IPS-18c (cell line): ENCODE measurements at regions not wholly inside any gene's neighbourhood (a gene's known extent, or its start where the extent isn't known, plus 50 kb on each side); places are given as distances from the start of the nearest gene placed in this dataset.
"Not testable (repeated sequence)": the region's sequence is repeated elsewhere in the genome, so short reads cannot be mapped to it uniquely, and the experiment has no call there.

Experiments used
- H3K4me3 ChIP-seq: 2 replicates; pipeline ENCODE4 v1.7.0; 2013; ENCODE audit warnings: low read depth, mild to moderate bottlenecking, low read length, moderate library complexity; ENCODE audit not compliant: insufficient read depth
- H3K9me3 ChIP-seq: one replicate; pipeline ENCODE4 v1.6.1; 2013; ENCODE audit warnings: mild to moderate bottlenecking, low read length, moderate library complexity; ENCODE audit not compliant: control insufficient read depth, insufficient read depth

- Histone ChIP-seq H3K4me3 (no peak overlapping the region), H3K9me3 (no peaks in the 10 kb centered on the region)
These were observed 2118.0 kb downstream of the LRRC4C start for GRCh38 chr11:39341461-39341860.

- not testable (repeated sequence) for H3K4me3 ChIP-seq, H3K9me3 ChIP-seq
These were observed 2126.4 kb downstream of the LRRC4C start for GRCh38 chr11:39333006-39333405.

DNA sequence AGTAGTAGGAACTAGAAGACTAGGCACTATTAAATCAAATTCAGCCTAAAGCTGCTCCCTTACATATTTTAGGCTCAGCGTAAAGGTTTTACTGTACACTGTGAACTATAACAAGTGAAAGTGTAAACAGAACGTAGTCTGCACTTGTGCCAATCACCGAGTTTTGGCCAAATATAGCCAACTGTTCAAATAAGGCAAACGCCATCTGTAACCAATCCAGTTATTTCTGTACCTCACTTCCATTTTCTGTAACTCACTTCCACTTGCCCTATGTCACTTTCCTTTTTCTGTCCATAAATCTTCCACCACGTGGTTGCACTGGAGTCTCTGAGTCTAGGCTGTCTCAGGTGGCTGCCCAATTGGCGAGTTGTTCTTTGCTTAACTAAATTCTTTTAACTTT, 2132.2 kb downstream of the LRRC4C start:
- no peaks in the 10 kb centered on the region for H3K9me3 ChIP-seq
- no peak overlapping the region for H3K4me3 ChIP-seq

DNA sequence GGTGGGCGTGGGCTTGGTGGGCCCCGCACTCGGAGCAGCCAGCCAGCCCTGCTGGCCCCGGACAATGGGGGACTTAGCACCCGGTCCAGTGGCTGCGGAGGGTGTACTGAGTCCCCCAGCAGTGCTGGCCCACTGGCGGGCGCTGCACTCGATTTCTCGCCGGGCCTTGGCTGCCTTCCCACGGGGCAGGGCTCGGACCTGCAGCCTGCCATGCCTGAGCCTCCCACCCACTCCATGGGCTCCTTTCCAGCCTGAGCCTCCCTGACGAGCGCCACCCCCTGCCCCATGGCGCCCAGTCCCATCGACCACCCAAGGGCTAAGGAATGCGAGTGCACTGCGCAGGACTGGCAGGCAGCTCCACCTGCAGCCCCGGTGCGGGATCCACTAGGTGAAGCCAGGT, 2147.6 kb downstream of the LRRC4C start:
- not testable (repeated sequence) for H3K9me3 ChIP-seq

GRCh38 chr11:39304586-39304985, 2154.9 kb downstream of the LRRC4C start:
- no peak overlapping the region for H3K4me3 ChIP-seq
- H3K9me3 ChIP-seq: no peaks in the 10 kb centered on the region

More for the DNA sequence above, 2147.6 kb downstream of the LRRC4C start:
- not testable (repeated sequence) for H3K4me3 ChIP-seq

DNA sequence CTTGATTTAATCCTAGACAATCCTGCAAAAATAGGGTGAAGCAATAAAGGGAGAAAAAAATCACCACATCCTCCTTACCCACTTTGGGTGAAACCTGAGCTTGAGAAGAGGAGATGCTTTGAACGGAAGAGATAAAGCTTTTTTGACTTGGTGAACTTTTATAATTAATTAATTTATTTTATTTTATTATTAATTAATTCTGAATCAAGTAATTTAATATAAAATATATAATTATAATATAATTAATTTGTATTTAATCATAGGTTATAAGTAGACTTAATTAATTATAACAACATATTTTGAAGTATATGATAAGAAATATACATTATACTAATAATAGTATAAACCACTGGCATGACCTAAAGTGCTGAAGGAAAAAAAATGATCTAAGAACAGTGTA, 2164.8 kb downstream of the LRRC4C start:
- Histone ChIP-seq H3K4me3 (no peak overlapping the region), H3K9me3 (no peaks in the 10 kb centered on the region)

GRCh38 chr11:39288011-39288410, 2171.4 kb downstream of the LRRC4C start:
- Histone ChIP-seq H3K4me3 (no peak overlapping the region), H3K9me3 (peaks cover 6% of the 10 kb centered on the region)

DNA sequence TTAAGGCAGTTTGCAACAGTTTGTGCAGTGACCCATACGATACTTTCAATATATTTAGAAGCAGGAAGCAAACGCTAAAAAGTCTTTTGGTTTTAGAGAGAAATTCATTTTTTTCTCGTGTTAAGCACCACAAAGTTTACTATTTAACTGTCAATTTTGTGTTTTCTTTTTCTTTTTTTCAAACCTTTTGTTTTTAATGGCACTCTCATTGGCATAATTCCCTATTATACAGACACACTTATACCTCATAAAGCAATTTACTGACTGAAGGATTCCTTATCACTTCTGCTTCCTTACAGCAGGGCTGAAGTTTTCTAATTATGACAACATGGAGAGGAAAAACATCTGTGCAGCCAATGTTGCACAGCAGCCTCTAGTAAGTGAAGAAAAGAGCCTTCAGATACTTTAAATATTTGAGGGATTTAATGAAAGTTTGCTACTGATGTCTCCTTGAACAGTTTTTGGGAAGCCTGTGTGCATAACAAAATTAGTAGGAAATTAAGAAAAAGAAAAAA, 2191.2 kb downstream of the LRRC4C start:
- H3K4me3 ChIP-seq: no peak overlapping the region
- H3K9me3 ChIP-seq: no peaks in the 10 kb centered on the region

GRCh38 chr11:39255648-39256047, 2203.8 kb downstream of the LRRC4C start:
- H3K4me3 ChIP-seq: no peak overlapping the region
- H3K9me3 ChIP-seq: peaks cover 8% of the 10 kb centered on the region

- no peak overlapping the region for H3K4me3 ChIP-seq
- no peaks in the 10 kb centered on the region for H3K9me3 ChIP-seq
These were observed 2209.7 kb downstream of the LRRC4C start for GRCh38 chr11:39249566-39250365.

DNA sequence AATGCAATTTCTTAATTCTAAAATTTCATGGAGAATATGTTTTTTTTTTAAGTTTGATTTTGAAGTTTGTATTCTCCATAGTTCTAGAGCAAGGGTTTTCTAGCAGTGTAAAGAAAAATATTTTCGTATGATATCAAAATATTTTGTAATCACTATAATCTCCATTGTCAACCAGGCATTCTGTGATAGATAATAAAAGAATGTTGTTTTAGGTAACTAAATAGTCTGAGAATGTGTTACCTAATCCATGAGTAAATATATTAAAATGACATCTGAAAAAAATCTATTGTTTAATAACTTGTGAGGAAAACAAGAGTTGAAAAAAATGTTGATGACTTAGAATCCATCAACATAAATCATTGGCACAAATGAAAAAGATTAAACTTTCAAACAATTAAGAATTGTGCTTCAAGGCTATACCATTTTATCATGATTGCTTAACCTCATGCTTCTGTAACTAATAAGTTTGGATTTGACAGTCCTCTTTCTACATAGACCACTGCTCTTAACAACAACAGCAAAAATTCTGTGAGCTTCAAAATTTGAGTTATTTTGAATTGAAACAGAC, 2211.8 kb downstream of the LRRC4C start:
- Histone ChIP-seq H3K4me3 (no peak overlapping the region), H3K9me3 (no peaks in the 10 kb centered on the region)

DNA sequence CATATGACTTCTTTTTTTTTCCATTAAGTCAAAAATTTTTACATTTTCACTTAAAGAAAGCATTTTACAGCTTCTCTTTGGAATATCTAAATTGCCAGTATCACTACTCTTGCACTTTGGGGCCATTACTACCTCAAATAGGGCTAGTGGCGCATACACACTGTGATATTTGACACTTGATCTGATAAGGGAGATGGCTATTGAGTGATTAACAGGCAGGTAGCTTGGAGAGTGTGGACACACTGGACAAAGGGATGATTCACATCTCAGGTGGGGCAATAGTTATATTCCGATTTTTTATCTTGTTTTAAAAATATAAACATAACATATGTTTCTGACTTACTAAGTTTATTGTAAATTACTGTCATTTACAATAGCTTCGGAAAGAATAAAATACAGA, 2219.9 kb downstream of the LRRC4C start:
- Histone ChIP-seq H3K4me3 (no peak overlapping the region), H3K9me3 (no peaks in the 10 kb centered on the region)

DNA sequence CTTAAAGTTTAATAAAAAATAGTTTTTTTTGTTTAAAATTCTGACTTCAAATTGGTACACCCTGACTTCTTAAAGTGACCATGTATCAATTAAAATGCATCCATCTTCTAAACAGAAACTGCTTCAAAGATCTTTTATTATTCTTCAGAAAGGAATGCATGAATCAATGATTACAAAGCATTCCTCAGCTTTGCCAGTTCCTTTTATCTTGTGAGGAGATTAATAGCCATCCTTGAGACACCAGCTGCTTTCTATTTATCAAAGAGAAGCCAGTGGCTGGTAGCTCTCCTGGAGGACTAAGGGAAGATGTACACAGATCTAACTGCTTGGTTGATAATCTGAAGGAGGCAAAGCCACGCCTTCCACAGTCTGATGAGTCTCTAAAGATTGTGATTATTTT, 2222.5 kb downstream of the LRRC4C start:
- Histone ChIP-seq H3K9me3 (no peaks in the 10 kb centered on the region), H3K4me3 (no peak overlapping the region)

GRCh38 chr11:39221550-39222138, 2237.8 kb downstream of the LRRC4C start:
- H3K9me3 ChIP-seq: no peaks in the 10 kb centered on the region
- H3K4me3 ChIP-seq: no peak overlapping the region

- Histone ChIP-seq H3K4me3 (no peak overlapping the region), H3K9me3 (no peaks in the 10 kb centered on the region)
These were observed 2238.8 kb downstream of the LRRC4C start for GRCh38 chr11:39220501-39221230.

- H3K9me3 ChIP-seq: no peaks in the 10 kb centered on the region
- H3K4me3 ChIP-seq: no peak overlapping the region
These were observed 2239.4 kb downstream of the LRRC4C start for GRCh38 chr11:39220069-39220468.

GRCh38 chr11:39209981-39210380, 2249.5 kb downstream of the LRRC4C start:
- H3K4me3 ChIP-seq: no peak overlapping the region
- no peaks in the 10 kb centered on the region for H3K9me3 ChIP-seq
